ENCODE measurements at regions not wholly inside any gene's neighbourhood (a gene's known extent, or its start where the extent isn't known, plus 50 kb on each side); places are given as distances from the start of the nearest gene placed in this dataset.
"Not testable (repeated sequence)": the region's sequence is repeated elsewhere in the genome, so short reads cannot be mapped to it uniquely, and the experiment has no call there.

- not testable (repeated sequence) for DNase-seq (ENCODE audit: low spot score)
These were observed 73.8 kb upstream of the SAMD11 start for GRCh38 chr1:849873-850272.

GRCh38 chr1:850318-850717 lies 73.4 kb upstream of the SAMD11 start:
- not testable (repeated sequence) for DNase-seq (ENCODE audit: low spot score)

GRCh38 chr1:851398-851797 lies 72.3 kb upstream of the SAMD11 start:
- DNase-seq (ENCODE audit: low spot score): not testable (repeated sequence)

GRCh38 chr1:851841-852240 lies 71.9 kb upstream of the SAMD11 start:
- DNase-seq (ENCODE audit: low spot score): not testable (repeated sequence)

- not testable (repeated sequence) for DNase-seq (ENCODE audit: low spot score)
These were observed 68.3 kb upstream of the SAMD11 start for GRCh38 chr1:855202-855981.

GRCh38 chr1:856541-857057 lies 67.1 kb upstream of the SAMD11 start:
- not testable (repeated sequence) for DNase-seq (ENCODE audit: low spot score)

GRCh38 chr1:857926-858648 lies 65.6 kb upstream of the SAMD11 start:
- DNase-seq (ENCODE audit: low spot score): peak; percentile 18

GRCh38 chr1:858649-859041 lies 65.1 kb upstream of the SAMD11 start:
- not testable (repeated sequence) for DNase-seq (ENCODE audit: low spot score)

GRCh38 chr1:860941-861340 lies 62.8 kb upstream of the SAMD11 start:
- not testable (repeated sequence) for DNase-seq (ENCODE audit: low spot score)

- no peak for DNase-seq (ENCODE audit: low spot score)
These were observed 62.0 kb upstream of the SAMD11 start for GRCh38 chr1:861714-862113.

- DNase-seq (ENCODE audit: low spot score): not testable (repeated sequence)
These were observed 61.1 kb upstream of the SAMD11 start for GRCh38 chr1:862601-863000.

GRCh38 chr1:865633-866032 lies 58.1 kb upstream of the SAMD11 start:
- DNase-seq (ENCODE audit: low spot score): not testable (repeated sequence)

GRCh38 chr1:866095-866494 lies 57.6 kb upstream of the SAMD11 start:
- no peak for DNase-seq (ENCODE audit: low spot score)

- not testable (repeated sequence) for DNase-seq (ENCODE audit: low spot score)
These were observed 57.0 kb upstream of the SAMD11 start for GRCh38 chr1:866631-867299.

- DNase-seq (ENCODE audit: low spot score): not testable (repeated sequence)
These were observed 56.2 kb upstream of the SAMD11 start for GRCh38 chr1:867550-867949.

- DNase-seq (ENCODE audit: low spot score): peak; percentile 75
These were observed 54.1 kb upstream of the SAMD11 start for GRCh38 chr1:869499-870244.

Data from hematopoietic multipotent progenitor cell treated with erythropoietin and hydrocortisone succinate and interleukin-3 and kit ligand, for 15 days (in vitro differentiated cells).